Endothelial cell of umbilical vein (primary cell): ENCODE measurements at regions not wholly inside any gene's neighbourhood (a gene's known extent, or its start where the extent isn't known, plus 50 kb on each side); places are given as distances from the start of the nearest gene placed in this dataset.
"Not testable (repeated sequence)": the region's sequence is repeated elsewhere in the genome, so short reads cannot be mapped to it uniquely, and the experiment has no call there.

Experiments used
- BruUV-seq: library from RNA; stranded (reverse); fragments of 400-500 nt; replicated peaks from 2 replicates; lab custom pipeline; 2021; lab: Mats Ljungman, UMichigan
- CTCF ChIA-PET: fragments of 300-600, 350-600 bp; sonication (Branson Sonifier 250); formaldehyde crosslinking; loops from one replicate; lab custom pipeline; 2021; ENCODE audit warnings: antibody characterized with exemption, inconsistent platforms; lab: Charles Lee
- POLR2A ChIA-PET: fragments of 300-600, 350-600 bp; sonication (Branson Sonifier 250); formaldehyde crosslinking; loops from one replicate; lab custom pipeline; 2021; ENCODE audit warnings: antibody characterized with exemption, inconsistent platforms; lab: Charles Lee
- DNase-seq: peaks from one replicate; pipeline ENCODE4 v3.0.0-alpha.2; 2011; ENCODE audit warnings: low read depth, low spot score
- FAIRE-seq: peaks from 2 replicates; lab custom pipeline; 2011; peaks lifted over from hg19 to GRCh38; lab: Jason Lieb, UNC
- H2AFZ ChIP-seq: 2 replicates; pipeline ENCODE4 v1.6.0; 2012; ENCODE audit warnings: low read depth, low read length, control low read depth, inconsistent platforms
- H3K27ac ChIP-seq: 2 replicates; pipeline ENCODE4 v1.5.1; 2011; ENCODE audit warnings: low read depth, mild to moderate bottlenecking, control low read depth, low read length, moderate library complexity; ENCODE audit not compliant: insufficient read depth
- H3K27me3 ChIP-seq, 2 experiments: 2 replicates each; pipeline versions ENCODE4 v1.6.0 to v1.6.1; 2011; ENCODE audit warnings: low read length in 2 of 2, mixed read lengths in 1 of 2; ENCODE audit not compliant: control insufficient read depth in 2 of 2, insufficient read depth in 2 of 2
- H3K36me3 ChIP-seq, 2 experiments: 2 replicates in 1 of 2; 3 replicates in 1 of 2; pipeline ENCODE4 v1.5.1; 2011; ENCODE audit warnings: low read length in 2 of 2, mild to moderate bottlenecking in 1 of 2, moderate library complexity in 1 of 2; ENCODE audit not compliant: control insufficient read depth in 2 of 2, insufficient read depth in 2 of 2; ENCODE audit errors: extremely low read depth in 1 of 2
- H3K4me1 ChIP-seq: 3 replicates; pipeline ENCODE4 v1.5.1; 2011; ENCODE audit warnings: mild to moderate bottlenecking, low read length; ENCODE audit not compliant: control insufficient read depth, insufficient read depth; ENCODE audit errors: extremely low read depth
- H3K4me2 ChIP-seq: 2 replicates; pipeline ENCODE4 v1.6.1; 2011; ENCODE audit warnings: low read length, control low read depth, mixed read lengths; ENCODE audit not compliant: insufficient read depth
- H3K4me3 ChIP-seq, 3 experiments: fragments of 200-600 bp in 1 of 3; sonication (generic), shearing (Covaris generic) in 1 of 3; replicated peaks in 1 of 3; 2 replicates each; pipeline ENCODE4 v1.5.1; 2011 to 2016; ENCODE audit warnings: control low read depth in 3 of 3, low read length in 3 of 3, mild to moderate bottlenecking in 2 of 3, inconsistent platforms in 1 of 3, low read depth in 1 of 3, moderate library complexity in 1 of 3; ENCODE audit not compliant: insufficient read depth in 1 of 3
- H3K79me2 ChIP-seq: 2 replicates; pipeline ENCODE4 v1.6.0; 2012; ENCODE audit warnings: low read length, inconsistent platforms; ENCODE audit not compliant: control insufficient read depth, insufficient read depth
- H3K9ac ChIP-seq: replicated peaks from 2 replicates; pipeline ENCODE3; 2011; ENCODE audit warnings: low read length, control low read depth; ENCODE audit not compliant: insufficient read depth; ENCODE audit errors: extremely low read depth
- H3K9me1 ChIP-seq: replicated peaks from 3 replicates; pipeline ENCODE4 v1.6.0; 2011; ENCODE audit warnings: mild to moderate bottlenecking, low read length; ENCODE audit not compliant: control insufficient read depth, insufficient read depth; ENCODE audit errors: extremely low read depth
- H3K9me3 ChIP-seq: replicated peaks from 2 replicates; pipeline ENCODE4 v1.5.1; 2012; ENCODE audit warnings: low read length, inconsistent platforms; ENCODE audit not compliant: control insufficient read depth, insufficient read depth
- H4K20me1 ChIP-seq: replicated peaks from 2 replicates; pipeline ENCODE3; 2011; ENCODE audit warnings: mild to moderate bottlenecking, low read length; ENCODE audit not compliant: control insufficient read depth, insufficient read depth; ENCODE audit errors: extremely low read depth
- EZH2 ChIP-seq: IDR thresholded peaks from 2 replicates; pipeline ENCODE4 v1.6.1; 2012; ENCODE audit warnings: borderline replicate concordance, low read depth, mild to moderate bottlenecking, moderate library complexity, low read length, inconsistent platforms; ENCODE audit not compliant: severe bottlenecking
- FOS ChIP-seq: IDR thresholded peaks from 2 replicates; pipeline ENCODE4 v1.6.1; 2011; ENCODE audit warnings: mild to moderate bottlenecking, low read length, moderate library complexity, borderline replicate concordance; ENCODE audit not compliant: insufficient read depth
- GATA2 ChIP-seq: IDR thresholded peaks from 2 replicates; pipeline ENCODE4 v1.7.0; 2011; ENCODE audit warnings: low read depth, mild to moderate bottlenecking, moderate library complexity, mixed read lengths, low read length; ENCODE audit not compliant: insufficient read length, insufficient read depth
- JUN ChIP-seq: IDR thresholded peaks from 2 replicates; pipeline ENCODE4 v1.6.1; 2011; ENCODE audit warnings: borderline replicate concordance, low read depth; ENCODE audit not compliant: insufficient read length, insufficient read depth
- MYC ChIP-seq: IDR thresholded peaks from one replicate; pipeline ENCODE4 v1.6.1; 2011; ENCODE audit warnings: mild to moderate bottlenecking, low read depth, low read length
- POLR2A ChIP-seq: IDR thresholded peaks from 2 replicates; pipeline ENCODE4 v1.6.1; 2012; ENCODE audit warnings: low read depth, mild to moderate bottlenecking, control low read depth, low read length
- POLR2AphosphoS5 ChIP-seq: IDR thresholded peaks from 2 replicates; pipeline ENCODE4 v1.6.1; 2012; ENCODE audit warnings: low read depth, mild to moderate bottlenecking, control low read depth, low read length, moderate library complexity; ENCODE audit not compliant: insufficient read depth
- dilution Hi-C: fragments of 300-500 bp; cut with MboI; formaldehyde crosslinking; loops from one replicate; pipeline ENCODE4 v1.15.0; 2019; ENCODE audit warnings: low sequenced_read_pairs; ENCODE audit not compliant: extremely low pct_ligation_motif_present
- intact Hi-C: fragments of 100-400 bp; cut with micrococcal nuclease; formaldehyde crosslinking; loops from one replicate; pipeline ENCODE4 v1.10.0; 2022
- TF ChIP-seq, protein P1 (sequence below), 2 donors: IDR thresholded peaks; 1 replicate in 1 of 2; 2 replicates in 1 of 2; pipeline ENCODE4 v1.5.1; 2011; ENCODE audit warnings: low read length in 2 of 2, mild to moderate bottlenecking in 2 of 2, moderate library complexity in 2 of 2, control low read depth in 1 of 2, inconsistent platforms in 1 of 2, low read depth in 1 of 2; ENCODE audit not compliant: insufficient read depth in 1 of 2; ENCODE audit errors: extremely low read depth in 1 of 2
- TF ChIP-seq, protein P2 (sequence below): IDR thresholded peaks from 2 replicates; pipeline ENCODE4 v1.6.1; 2011; ENCODE audit not compliant: insufficient read depth, insufficient read length

DNA sequence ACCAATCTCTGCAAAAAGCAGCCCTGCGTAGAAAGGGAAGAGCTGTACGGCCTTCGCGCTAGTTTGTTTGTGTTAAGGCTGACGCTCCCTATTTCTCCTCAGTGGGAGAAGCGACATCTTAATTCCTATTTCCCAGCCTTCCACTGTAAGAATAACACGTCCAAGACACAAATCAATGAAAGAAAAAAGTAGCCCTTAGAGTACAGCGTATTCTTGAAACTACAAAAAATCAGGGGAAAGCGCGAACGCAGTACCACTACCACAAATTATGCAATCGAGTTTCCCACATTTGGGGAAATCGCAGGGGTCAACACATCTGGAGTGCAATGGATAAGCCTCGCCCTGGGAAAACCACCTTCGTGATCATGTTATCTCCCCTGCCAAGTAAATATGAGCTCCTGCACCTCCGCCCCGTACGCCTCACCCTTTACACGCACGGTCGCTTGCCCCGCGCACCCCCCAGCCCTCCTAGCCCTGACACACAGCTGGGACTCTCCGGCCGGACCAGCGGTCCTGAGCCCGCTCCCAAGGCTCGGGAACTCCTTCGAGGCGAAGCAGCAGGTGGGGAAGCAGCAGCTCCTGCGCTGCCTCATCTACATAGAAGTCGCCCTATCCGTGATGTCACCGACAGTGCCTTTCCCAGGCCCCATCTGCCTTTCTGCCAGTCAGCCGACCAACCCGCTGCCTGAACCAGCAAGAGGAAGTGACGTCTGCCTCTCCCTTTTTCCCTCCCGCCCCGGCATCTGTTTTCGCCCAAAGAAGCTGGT, 94.7 kb downstream of the PPIAL4G start:
- intact Hi-C loops (no loop called here), dilution Hi-C loops (no loop called here)
- no peaks in the 10 kb centered on the region for H4K20me1 ChIP-seq
- H3K36me3 ChIP-seq: no peaks in the 10 kb centered on the region
- ChIA-PET CTCF (no interaction called here), POLR2A (interaction anchor here (0.9 kb wide), 1 partner anchor 134 kb away, joined by 3 read pairs; no protein-coding TSS in a partner anchor)
- peak overlapping the region; percentile 98 for H2AFZ ChIP-seq
- H3K27me3 ChIP-seq: peaks cover 4 to 8% of the 10 kb centered on the region in 2 experiments
- H3K4me1 ChIP-seq: no peaks in the 10 kb centered on the region
- TF ChIP-seq, protein P1, sequence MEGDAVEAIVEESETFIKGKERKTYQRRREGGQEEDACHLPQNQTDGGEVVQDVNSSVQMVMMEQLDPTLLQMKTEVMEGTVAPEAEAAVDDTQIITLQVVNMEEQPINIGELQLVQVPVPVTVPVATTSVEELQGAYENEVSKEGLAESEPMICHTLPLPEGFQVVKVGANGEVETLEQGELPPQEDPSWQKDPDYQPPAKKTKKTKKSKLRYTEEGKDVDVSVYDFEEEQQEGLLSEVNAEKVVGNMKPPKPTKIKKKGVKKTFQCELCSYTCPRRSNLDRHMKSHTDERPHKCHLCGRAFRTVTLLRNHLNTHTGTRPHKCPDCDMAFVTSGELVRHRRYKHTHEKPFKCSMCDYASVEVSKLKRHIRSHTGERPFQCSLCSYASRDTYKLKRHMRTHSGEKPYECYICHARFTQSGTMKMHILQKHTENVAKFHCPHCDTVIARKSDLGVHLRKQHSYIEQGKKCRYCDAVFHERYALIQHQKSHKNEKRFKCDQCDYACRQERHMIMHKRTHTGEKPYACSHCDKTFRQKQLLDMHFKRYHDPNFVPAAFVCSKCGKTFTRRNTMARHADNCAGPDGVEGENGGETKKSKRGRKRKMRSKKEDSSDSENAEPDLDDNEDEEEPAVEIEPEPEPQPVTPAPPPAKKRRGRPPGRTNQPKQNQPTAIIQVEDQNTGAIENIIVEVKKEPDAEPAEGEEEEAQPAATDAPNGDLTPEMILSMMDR (IDR thresholded peaks at IDR 0.05; ENCODE audit: extremely low read depth in 1 of 2, insufficient read depth in 1 of 2, low read depth in 1 of 2, low read length in 2 of 2): no peak
- TF ChIP-seq EZH2 (peak; percentile 18), FOS (no peak), POLR2AphosphoS5 (peak; percentile 74), JUN (no peak), POLR2A (peak; percentile 80), MYC (no peak), GATA2 (no peak)
- TF ChIP-seq, protein P2, sequence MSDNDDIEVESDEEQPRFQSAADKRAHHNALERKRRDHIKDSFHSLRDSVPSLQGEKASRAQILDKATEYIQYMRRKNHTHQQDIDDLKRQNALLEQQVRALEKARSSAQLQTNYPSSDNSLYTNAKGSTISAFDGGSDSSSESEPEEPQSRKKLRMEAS: peak; percentile 5
- peak overlapping the region; percentile 73 for H3K9ac ChIP-seq
- H3K9me3 ChIP-seq: no peaks in the 10 kb centered on the region
- no peaks in the 10 kb centered on the region for H3K79me2 ChIP-seq
- H3K27ac ChIP-seq: peak overlapping the region; percentile 50
- BruUV-seq: TSS peak; percentile 100
- peak; percentile 89 for FAIRE-seq
- peak overlapping the region; percentile 10 to 30 (median 22) for H3K4me3 ChIP-seq
- peak; percentile 33 for DNase-seq
- H3K4me2 ChIP-seq: peak overlapping the region; percentile 52
- no peaks in the 10 kb centered on the region for H3K9me1 ChIP-seq

DNA sequence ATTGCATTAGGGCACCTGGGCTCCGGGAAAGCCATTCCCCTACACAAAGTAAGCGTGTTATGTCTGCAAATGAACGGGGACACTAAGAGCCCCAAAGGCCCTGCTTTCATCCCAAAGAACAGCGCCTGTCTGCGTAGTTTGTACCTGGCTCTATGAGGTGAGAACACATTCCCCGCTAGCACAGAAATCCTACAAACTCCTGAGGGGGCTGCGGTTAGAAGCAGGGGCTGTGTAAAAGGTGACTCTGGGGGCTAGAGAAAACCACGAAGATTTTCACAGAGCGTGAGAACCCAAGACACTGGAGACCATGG, 95.2 kb downstream of the PPIAL4G start:
- BruUV-seq, H2AFZ ChIP-seq, H3K27ac ChIP-seq, dilution Hi-C loops, H3K4me3 ChIP-seq, H3K79me2 ChIP-seq, H3K36me3 ChIP-seq, H3K9ac ChIP-seq, FAIRE-seq, CTCF ChIA-PET, H3K4me1 ChIP-seq, intact Hi-C loops, H3K9me3 ChIP-seq, DNase-seq, H3K27me3 ChIP-seq, H3K9me1 ChIP-seq, H4K20me1 ChIP-seq: not testable (repeated sequence)
- peak overlapping the region; percentile 52 for H3K4me2 ChIP-seq
- POLR2A ChIA-PET: interaction anchor here (0.9 kb wide), 1 partner anchor 134 kb away, joined by 3 read pairs; no protein-coding TSS in a partner anchor
